ENCODE measurements at regions not wholly inside any gene's neighbourhood (a gene's known extent, or its start where the extent isn't known, plus 50 kb on each side); places are given as distances from the start of the nearest gene placed in this dataset.
"Not testable (repeated sequence)": the region's sequence is repeated elsewhere in the genome, so short reads cannot be mapped to it uniquely, and the experiment has no call there.

GRCh38 chr18:47729356-47729755 lies 201.1 kb downstream of the SMAD2 start:
- DNase-seq (ENCODE audit: extremely low read depth in 1 of 2, low read depth in 1 of 2), result no peak

GRCh38 chr18:47728921-47729320 lies 201.5 kb downstream of the SMAD2 start:
- DNase-seq (ENCODE audit: extremely low read depth in 1 of 2, low read depth in 1 of 2), result no peak

GRCh38 chr18:47727409-47727808 lies 203.1 kb downstream of the SMAD2 start:
- DNase-seq (ENCODE audit: extremely low read depth in 1 of 2, low read depth in 1 of 2), result no peak

- no peak for DNase-seq (ENCODE audit: extremely low read depth in 1 of 2, low read depth in 1 of 2)
These were observed 203.9 kb downstream of the SMAD2 start for GRCh38 chr18:47726550-47726949.

- DNase-seq (ENCODE audit: extremely low read depth in 1 of 2, low read depth in 1 of 2), result no peak
These were observed 204.8 kb downstream of the SMAD2 start for GRCh38 chr18:47725656-47726055.

GRCh38 chr18:47724186-47724975 lies 206.1 kb downstream of the SMAD2 start:
- DNase-seq (ENCODE audit: extremely low read depth in 1 of 2, low read depth in 1 of 2), result no peak

DNA sequence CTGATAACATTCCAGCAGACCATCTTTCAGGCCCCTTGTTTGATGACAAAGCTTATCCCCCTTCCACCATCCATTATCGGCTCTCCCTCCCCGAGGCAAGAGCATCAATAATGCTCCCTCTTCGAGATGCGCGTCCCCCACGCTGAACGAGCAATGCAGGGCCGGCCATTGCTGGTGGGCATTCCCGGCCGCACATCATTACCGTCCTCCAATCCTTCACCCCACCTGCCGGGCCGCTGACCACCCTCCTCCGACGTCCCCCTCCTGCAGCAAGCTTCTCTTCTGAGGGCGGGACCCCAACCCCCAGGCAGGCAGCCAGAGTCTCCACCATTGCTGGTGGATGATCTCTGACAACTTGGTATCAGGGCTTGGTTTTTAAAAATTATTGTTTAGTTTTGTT lies 208.6 kb downstream of the SMAD2 start:
- DNase-seq (ENCODE audit: extremely low read depth in 1 of 2, low read depth in 1 of 2), result no peak

DNA sequence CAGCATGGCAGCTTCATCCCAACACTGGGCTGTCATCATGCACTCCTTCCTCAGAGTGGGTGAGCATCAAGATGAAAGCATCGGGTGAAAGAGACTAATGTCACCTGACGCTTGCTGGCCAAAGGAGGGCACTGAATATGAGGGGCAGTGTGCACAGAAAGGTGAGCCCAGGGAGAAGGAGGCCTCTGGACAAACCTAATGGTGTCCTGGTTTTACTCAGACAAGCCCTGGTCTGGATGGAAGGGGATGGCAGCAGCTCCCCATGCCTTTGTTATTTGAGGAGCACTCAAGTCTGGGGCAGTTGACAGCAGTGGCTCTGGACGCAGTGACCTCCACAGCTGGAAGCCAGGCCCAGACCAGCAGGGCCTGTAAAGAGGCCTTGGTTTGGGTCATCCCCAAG lies 209.7 kb downstream of the SMAD2 start:
- DNase-seq (ENCODE audit: extremely low read depth in 1 of 2, low read depth in 1 of 2), result no peak

- no peak for DNase-seq (ENCODE audit: extremely low read depth in 1 of 2, low read depth in 1 of 2)
These were observed 211.2 kb downstream of the SMAD2 start for GRCh38 chr18:47719096-47719780.

DNA sequence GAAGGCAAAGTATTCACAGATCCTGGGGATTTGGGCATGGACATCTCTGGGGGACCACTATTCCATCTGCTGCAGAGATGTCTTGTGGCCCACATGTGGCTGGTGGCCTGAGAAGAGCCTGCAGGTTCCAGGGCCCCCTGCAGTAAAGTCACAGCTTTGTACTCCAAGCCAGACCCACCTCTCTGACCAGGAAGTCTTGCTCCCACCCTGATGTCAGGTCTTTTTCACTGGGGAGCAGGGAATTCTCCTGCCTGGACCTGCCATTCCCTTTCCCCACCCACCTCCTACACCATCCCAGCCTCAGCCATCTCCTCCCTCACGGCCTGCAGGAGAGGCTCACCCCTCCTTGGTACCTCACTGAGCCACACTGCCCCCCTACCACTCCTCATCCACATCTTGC lies 211.8 kb downstream of the SMAD2 start:
- no peak for DNase-seq (ENCODE audit: extremely low read depth in 1 of 2, low read depth in 1 of 2)

GRCh38 chr18:47717257-47717656 lies 213.2 kb downstream of the SMAD2 start:
- no peak for DNase-seq (ENCODE audit: extremely low read depth in 1 of 2, low read depth in 1 of 2)

DNA sequence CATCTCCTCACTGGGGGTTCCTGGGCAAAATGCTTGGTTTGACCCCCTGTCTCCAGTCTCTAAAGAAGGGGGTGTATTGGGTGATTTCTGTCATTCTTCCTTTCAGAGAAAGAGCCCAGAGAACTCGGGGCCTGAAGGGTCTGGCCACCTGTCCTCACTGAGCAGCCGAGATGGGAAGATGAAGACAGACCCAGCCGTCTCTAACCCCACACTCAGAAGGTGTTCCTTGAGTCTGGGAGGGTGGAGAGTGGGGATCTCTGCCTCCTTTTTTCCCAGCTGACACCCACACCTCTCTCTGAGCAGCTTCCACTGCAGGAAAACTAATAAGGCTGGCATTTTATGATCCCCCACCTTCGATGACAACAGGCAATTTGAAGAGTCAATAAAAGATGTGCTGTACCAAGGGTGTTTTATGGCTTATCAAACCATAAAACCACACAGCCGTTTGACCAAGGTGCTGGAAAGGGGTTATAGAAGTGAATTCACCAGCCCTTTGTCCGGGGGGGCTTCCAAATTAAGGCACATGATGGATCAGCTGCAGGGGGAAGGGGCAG lies 213.8 kb downstream of the SMAD2 start:
- no peak for DNase-seq (ENCODE audit: extremely low read depth in 1 of 2, low read depth in 1 of 2)

GRCh38 chr18:47710451-47710850 lies 220.0 kb downstream of the SMAD2 start:
- DNase-seq (ENCODE audit: extremely low read depth in 1 of 2, low read depth in 1 of 2), result no peak

DNA sequence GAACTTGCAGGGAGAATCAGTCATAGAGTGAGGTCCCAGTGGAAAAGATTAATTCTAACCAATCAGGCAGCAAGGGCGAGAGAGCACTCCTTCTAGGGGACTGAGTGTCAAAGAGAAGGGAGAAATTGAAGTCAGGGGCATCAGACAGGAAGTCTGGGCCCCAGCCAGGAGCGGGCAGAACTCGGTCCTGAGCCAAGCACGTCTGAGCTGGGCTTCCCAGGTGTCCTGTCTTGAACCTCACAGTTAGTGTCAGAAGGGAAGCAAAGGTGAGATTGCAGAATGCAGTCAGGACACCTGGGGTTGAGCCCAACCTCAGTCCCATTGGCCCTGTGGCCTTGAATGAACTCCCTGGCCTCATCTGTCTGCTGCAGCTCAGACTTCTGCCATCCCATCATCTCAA lies 220.9 kb downstream of the SMAD2 start:
- DNase-seq (ENCODE audit: extremely low read depth in 1 of 2, low read depth in 1 of 2), result no peak

GRCh38 chr18:47708206-47708605 lies 222.3 kb downstream of the SMAD2 start:
- DNase-seq (ENCODE audit: extremely low read depth in 1 of 2, low read depth in 1 of 2), result no peak

- DNase-seq (ENCODE audit: extremely low read depth in 1 of 2, low read depth in 1 of 2), result no peak
These were observed 229.3 kb downstream of the SMAD2 start for GRCh38 chr18:47701134-47701533.

- DNase-seq (ENCODE audit: extremely low read depth in 1 of 2, low read depth in 1 of 2), result no peak
These were observed 233.6 kb downstream of the SMAD2 start for GRCh38 chr18:47696870-47697269.

DNA sequence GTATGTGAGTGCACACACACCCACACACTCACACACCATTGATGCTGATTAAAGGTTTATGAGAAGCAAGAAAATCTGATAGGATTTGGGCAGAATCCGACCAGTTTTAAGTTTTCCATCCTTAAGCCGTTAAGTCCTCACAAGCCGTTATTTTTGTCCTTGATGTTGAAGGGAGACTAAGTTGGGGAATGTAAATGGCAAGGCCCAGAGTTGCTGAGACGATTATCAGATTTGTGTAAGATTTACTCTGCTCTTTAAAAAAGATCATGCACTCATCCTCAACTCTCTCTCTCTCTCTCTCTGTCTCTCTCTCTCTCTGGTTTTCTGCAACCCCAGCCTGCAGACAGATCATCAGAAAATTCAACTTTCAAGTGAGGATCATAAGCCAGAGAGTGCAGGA lies 238.8 kb downstream of the SMAD2 start:
- DNase-seq (ENCODE audit: extremely low read depth in 1 of 2, low read depth in 1 of 2), result no peak

- DNase-seq (ENCODE audit: extremely low read depth in 1 of 2, low read depth in 1 of 2), result not testable (repeated sequence)
These were observed 239.7 kb downstream of the SMAD2 start for GRCh38 chr18:47690778-47691177.

- no peak for DNase-seq (ENCODE audit: extremely low read depth in 1 of 2, low read depth in 1 of 2)
These were observed 241.1 kb downstream of the SMAD2 start for GRCh38 chr18:47689371-47689770.

DNA sequence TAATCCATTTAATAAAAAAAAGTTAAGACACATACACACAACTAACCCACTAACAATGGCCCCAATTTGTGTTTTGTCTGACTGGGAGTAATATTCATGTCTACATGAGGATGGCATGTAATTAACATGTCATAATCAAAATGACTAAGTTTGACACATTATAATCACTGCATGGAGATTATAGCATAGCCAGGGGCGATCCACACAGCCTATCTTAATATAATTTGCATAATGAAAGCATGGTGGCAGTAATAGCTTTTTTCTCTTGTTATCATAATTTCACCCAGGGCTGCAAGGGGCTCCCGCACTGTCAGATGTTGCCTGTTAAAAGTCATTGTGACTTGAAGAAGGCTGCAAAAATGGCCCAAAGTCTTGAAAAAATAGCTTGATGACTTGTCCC lies 243.7 kb downstream of the SMAD2 start:
- no peak for DNase-seq (ENCODE audit: extremely low read depth in 1 of 2, low read depth in 1 of 2)

- DNase-seq (ENCODE audit: extremely low read depth in 1 of 2, low read depth in 1 of 2), result no peak
These were observed 246.7 kb downstream of the SMAD2 start for GRCh38 chr18:47683774-47684173.

Measured in stimulated activated CD8-positive, alpha-beta memory T cell treated with anti-CD3 and anti-CD28 coated beads, Interleukin-7, amount 100 ng/mL, for 48 hours (primary cell).